T-helper 1 cell (primary cell): ENCODE measurements at regions not wholly inside any gene's neighbourhood (a gene's known extent, or its start where the extent isn't known, plus 50 kb on each side); places are given as distances from the start of the nearest gene placed in this dataset.
"Not testable (repeated sequence)": the region's sequence is repeated elsewhere in the genome, so short reads cannot be mapped to it uniquely, and the experiment has no call there.

ENCODE experiments used
- DNase-seq, 5 donors: peaks; one replicate each; pipeline ENCODE4 v3.0.0-alpha.2; 2012 to 2020

GRCh38 chr2:20130160-20130560 lies 78.7 kb upstream of the LAPTM4A start:
- no peak for DNase-seq

- DNase-seq: no peak
Measured at GRCh38 chr2:20129331-20130159, 78.1 kb upstream of the LAPTM4A start.

GRCh38 chr2:20128506-20129330 lies 77.3 kb upstream of the LAPTM4A start:
- DNase-seq: no peak

- DNase-seq: no peak
Measured at GRCh38 chr2:20126469-20126868, 75.0 kb upstream of the LAPTM4A start.

GRCh38 chr2:20126040-20126439 lies 74.6 kb upstream of the LAPTM4A start:
- no peak for DNase-seq

GRCh38 chr2:20125616-20126015 lies 74.2 kb upstream of the LAPTM4A start:
- no peak for DNase-seq

- no peak for DNase-seq
Measured at GRCh38 chr2:20125164-20125563, 73.7 kb upstream of the LAPTM4A start.

- no peak for DNase-seq
Measured at GRCh38 chr2:20123871-20124594, 72.6 kb upstream of the LAPTM4A start.

- no peak for DNase-seq
Measured at GRCh38 chr2:20122864-20123263, 71.4 kb upstream of the LAPTM4A start.

GRCh38 chr2:20120569-20121416 lies 69.4 kb upstream of the LAPTM4A start:
- DNase-seq: no peak

- no peak for DNase-seq
Measured at GRCh38 chr2:20118051-20118450, 66.6 kb upstream of the LAPTM4A start.

- no peak for DNase-seq
Measured at GRCh38 chr2:20115902-20116301, 64.5 kb upstream of the LAPTM4A start.

GRCh38 chr2:20115374-20115773 lies 63.9 kb upstream of the LAPTM4A start:
- DNase-seq: no peak

- DNase-seq: no peak
Measured at GRCh38 chr2:20113986-20114938, 62.8 kb upstream of the LAPTM4A start.

GRCh38 chr2:20113004-20113796 lies 61.8 kb upstream of the LAPTM4A start:
- no peak for DNase-seq

- DNase-seq: not testable (repeated sequence)
Measured at GRCh38 chr2:20112361-20112760, 60.9 kb upstream of the LAPTM4A start.

GRCh38 chr2:20111311-20112131 lies 60.1 kb upstream of the LAPTM4A start:
- DNase-seq: no peak

- DNase-seq: no peak
Measured at GRCh38 chr2:20110876-20111275, 59.4 kb upstream of the LAPTM4A start.

- no peak for DNase-seq
Measured at GRCh38 chr2:20110383-20110782, 59.0 kb upstream of the LAPTM4A start.
